T follicular helper cell (primary cell): ENCODE measurements at regions not wholly inside any gene's neighbourhood (a gene's known extent, or its start where the extent isn't known, plus 50 kb on each side); places are given as distances from the start of the nearest gene placed in this dataset.

ENCODE experiments used
- DNase-seq: peaks from one replicate; pipeline ENCODE4 v3.0.0-alpha.2; 2020; ENCODE audit warnings: low read depth

GRCh38 chr15:26376243-26376642, 396.6 kb downstream of the GABRB3 start:
- DNase-seq = no peak

DNA sequence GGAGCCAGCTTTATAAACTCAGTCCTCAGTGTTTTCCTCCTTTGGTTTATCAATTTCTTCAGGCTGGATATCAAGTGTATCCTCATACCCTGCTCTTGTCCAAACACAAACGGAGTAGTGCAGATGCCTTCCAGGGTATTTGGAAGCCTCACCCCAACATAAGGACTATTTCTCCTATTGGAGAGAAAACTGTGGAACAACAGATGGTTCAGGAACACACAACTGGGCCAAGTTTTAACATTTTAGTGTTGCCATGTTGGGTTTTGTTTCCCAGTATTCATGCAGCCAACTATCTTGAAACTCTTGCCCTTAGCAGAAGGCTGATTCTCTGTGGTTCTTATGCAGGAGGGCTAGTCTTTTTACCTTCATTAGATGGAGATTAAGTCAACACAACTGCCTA, 398.1 kb downstream of the GABRB3 start:
- DNase-seq = no peak

GRCh38 chr15:26372706-26373105, 400.2 kb downstream of the GABRB3 start:
- no peak for DNase-seq

- no peak for DNase-seq
These were observed 407.8 kb downstream of the GABRB3 start for GRCh38 chr15:26365077-26365476.

- no peak for DNase-seq
These were observed 413.0 kb downstream of the GABRB3 start for GRCh38 chr15:26359855-26360254.

DNA sequence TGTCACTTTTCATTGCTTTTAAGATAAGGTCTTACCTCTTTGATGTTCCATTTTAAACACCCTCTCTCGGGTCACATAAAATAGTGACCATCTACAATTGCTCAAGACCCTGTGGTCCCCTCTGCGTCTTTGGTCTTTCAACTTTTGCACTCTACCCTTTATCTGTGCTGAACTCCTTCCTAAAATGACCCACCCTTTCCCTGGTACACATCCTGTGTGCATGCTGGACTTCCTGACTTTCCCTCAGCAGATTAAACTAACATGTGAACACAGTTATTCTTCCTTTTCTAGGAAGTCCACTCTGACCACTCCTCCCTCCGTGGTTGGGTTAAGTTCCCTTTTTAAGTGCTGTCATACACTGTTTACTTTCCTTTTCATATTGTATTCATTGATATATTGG, 414.2 kb downstream of the GABRB3 start:
- no peak for DNase-seq

- DNase-seq = no peak
These were observed 415.2 kb downstream of the GABRB3 start for GRCh38 chr15:26357653-26358052.

- no peak for DNase-seq
These were observed 417.3 kb downstream of the GABRB3 start for GRCh38 chr15:26355472-26356074.

DNA sequence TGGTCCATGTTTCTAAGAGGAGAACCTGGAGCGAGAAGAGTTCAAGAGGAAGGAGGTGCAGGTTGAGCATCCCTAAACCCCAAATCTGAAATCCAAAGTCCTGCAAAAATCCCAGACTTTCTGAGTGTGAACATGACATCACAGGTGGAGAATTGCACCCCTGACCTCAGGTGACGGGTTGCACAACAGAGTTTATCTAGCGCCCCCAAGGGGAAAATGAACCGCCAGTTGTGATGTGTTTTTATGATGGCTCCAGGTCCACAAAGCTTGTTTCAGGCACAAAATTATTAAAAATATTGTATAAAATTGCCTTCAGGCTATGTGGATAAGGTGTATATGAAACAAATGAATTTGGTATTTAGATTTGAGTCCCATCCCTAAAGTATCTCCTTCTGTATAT, 420.0 kb downstream of the GABRB3 start:
- no peak for DNase-seq

DNA sequence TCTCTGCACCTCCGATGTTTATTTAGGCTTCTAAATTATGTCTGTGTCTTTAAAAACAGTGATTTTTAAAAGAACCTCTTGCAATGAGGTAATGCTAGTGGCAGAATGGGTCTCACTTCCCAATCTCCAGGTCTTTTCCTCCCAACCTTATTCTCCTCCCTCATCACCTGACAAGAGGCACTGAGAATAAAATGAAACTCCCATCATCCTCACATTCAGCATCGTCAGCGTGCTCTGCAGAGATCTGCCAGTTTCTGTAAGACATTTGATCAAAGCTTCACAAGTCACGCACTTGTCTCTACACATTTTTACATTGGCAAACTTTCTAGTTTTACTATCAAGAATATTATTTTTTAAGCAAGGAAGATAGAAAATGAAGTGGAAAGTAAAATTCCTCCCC, 420.5 kb downstream of the GABRB3 start:
- no peak for DNase-seq

DNA sequence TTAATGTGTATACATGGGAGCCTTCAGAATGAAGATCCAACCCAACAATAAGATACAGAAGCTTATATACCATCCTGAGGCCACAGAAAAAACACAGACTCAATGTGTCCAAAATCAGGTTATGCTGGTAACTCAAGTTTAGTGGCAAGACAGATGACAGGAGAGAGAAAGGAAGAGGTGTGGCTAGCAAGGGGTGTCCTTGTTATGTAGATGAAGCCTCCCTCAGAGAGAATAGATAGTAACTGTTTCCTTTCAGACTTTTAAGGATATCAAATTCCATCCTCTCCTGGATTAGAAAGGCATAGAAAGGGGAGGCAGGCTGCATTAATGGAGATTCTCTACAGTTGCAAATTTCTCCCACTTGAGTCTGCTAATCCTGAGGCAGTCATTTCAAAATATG, 447.4 kb downstream of the GABRB3 start:
- no peak for DNase-seq

- no peak for DNase-seq
These were observed 449.3 kb downstream of the GABRB3 start for GRCh38 chr15:26323566-26323965.

DNA sequence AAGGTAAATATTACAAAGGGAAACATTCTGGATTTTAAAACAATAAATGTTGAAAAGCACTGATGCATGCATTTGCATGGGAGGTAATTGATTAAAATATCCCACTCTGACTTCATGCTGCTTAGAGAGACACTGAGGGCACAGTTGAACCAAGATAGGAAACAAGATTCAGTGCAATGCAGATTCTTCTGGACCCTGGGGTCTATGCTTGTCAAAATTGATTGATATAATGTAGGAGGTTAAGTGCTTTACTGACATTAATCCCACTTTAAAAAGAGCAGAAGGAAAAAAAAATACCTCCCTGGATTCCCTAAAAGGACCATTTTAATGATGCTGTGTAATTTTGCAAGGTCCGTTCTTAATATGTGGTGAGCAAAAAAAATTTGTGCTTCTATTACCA, 454.2 kb downstream of the GABRB3 start:
- no peak for DNase-seq

GRCh38 chr15:26314577-26314976, 451.4 kb upstream of the ATP10A start:
- DNase-seq = no peak

GRCh38 chr15:26311710-26312236, 448.6 kb upstream of the ATP10A start:
- DNase-seq = no peak

DNA sequence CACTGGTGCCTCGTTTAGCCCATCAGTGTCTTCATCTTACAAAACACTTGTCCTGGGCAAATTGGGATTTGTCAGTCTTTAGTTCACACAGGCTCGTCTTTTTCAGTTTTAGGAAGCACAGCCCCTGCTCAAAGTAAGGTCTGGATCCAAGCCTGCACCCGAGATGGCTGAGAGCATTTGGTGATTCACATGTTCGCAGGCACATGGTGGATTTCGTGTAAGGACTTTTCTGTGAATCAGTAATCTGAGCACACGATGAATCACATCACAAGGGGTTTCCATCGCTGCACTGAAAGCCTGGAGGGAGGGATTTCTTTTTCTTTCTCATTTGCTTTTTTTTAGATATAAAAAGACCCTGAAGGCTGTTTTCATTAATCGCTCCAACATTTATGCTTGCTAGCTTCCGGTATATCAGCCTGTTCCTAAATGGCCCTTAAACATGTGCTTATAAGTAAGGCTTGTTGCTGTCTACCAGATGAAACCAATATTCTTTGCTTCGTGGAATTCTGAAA, 435.6 kb upstream of the ATP10A start:
- DNase-seq = no peak

DNA sequence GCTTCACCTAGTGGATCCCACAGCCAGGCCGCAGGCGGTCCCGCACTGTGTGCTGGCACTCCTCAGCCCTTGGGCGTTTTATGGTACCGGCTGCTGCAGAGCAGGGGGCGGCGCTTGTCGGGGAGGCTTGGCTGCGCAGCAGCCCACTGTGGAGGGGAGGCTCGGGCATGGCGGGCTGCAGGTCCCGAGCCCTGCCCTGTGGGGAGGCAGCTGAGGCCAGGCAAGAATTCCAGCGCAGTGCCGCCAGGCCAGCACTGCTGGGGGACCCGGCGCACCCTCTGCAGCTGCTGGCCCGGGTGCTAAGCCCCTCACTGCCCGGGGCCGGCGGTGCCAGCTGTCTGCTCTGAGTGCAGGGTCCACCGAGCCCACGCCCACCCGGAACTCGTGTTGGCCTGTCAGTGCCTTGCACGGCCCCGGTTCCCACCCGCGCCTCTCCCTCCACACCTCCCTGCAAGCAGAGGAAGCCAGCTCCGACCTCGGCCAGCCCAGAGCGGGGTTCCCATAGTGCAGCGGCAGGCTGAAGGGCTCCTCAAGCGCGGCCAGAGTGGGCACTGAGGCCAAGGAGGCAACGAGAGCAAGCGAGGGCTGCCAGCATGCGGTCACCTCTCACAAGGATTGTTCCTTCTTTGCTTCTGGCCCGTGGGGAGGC, 435.0 kb upstream of the ATP10A start:
- DNase-seq = no peak

DNA sequence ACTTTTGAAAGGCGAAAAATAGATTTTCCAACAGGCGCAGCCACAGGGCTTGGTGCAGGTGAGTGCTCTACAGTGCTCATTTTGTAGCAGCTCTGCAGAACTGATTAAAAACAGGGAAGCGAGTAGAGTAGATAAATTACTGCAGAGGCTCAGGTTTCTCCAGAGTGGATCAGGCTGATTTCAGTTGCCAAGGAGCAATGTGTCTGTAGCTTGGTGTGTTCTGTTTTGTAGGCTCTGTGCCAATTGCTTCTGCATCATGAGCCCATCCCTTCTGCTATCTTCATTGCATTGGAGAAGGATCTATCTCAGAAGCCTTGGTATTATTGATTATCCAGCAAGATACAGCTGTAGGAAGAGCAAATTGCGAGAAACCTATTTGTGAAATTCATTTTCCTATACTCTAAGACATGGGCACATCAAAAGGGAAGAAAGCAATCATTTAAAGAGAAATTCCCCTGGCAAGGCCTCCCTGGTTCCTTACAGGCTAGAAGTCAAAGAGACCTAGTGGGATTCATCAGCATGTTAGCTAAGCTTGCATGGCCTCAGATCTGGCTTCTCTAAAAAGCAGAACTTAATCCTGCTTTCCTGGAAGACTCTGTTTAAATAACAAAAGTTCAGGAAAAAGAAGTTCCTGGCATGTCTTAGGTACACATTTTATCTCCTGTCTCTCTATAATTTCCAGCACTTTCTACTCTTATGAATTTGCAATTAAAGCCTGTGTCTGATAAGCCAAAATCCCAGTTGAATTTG, 432.4 kb upstream of the ATP10A start:
- no peak for DNase-seq

DNA sequence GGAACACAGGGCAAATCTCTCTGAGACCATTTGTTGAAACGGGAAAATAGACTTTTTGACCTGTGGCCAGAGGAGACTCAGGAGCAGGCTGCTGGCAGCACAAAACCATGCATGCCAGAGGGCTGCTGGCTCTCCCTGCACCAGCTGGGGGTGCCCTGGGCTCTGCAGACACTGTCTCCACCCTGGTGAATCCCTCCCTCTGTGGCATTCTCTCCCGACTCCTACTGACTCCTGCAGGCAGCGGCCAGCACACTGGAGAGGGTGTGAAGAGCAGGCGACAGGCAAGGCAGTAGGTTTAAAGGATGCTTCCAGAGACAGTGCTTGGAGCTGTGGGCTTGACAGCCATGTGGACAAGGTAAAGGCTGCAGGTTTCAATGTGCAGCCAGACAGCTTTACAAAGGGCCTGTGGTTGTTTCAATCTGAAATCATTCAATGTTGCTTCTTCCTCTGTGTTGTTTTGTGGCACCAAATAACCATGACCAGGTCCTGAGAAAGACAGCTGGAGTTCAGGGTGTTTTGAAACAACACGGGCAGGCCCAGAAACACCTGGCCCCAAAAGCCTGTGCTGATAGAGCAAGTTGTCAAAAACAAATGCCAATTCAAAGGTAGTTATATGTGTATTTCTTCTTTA, 431.0 kb upstream of the ATP10A start:
- DNase-seq = no peak

DNA sequence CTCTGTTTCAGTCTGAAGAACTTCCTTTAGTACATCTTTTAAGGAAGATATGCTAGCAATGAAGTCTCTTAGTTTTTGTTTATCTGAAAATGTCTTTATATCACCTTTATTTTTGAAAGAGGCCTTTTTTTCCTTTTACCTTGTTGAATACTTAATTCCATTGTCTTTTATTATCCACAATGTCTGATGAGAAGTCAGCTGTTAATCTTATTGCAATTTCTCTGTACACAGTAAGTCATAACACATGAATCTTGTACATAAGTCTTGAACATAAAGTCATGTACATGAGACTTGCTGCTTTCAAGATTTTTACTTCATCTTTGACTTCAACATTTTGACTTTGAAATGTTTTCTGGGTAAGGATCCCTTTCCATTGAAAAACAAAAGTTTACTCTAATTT, 424.3 kb upstream of the ATP10A start:
- DNase-seq = no peak

GRCh38 chr15:26280281-26280680, 417.2 kb upstream of the ATP10A start:
- no peak for DNase-seq

GRCh38 chr15:26261966-26262365, 398.8 kb upstream of the ATP10A start:
- no peak for DNase-seq
